Upper lobe of left lung (tissue), 4 donors: ENCODE measurements at regions not wholly inside any gene's neighbourhood (a gene's known extent, or its start where the extent isn't known, plus 50 kb on each side); places are given as distances from the start of the nearest gene placed in this dataset.

Experiments used
- EP300 ChIP-seq, 4 donors: sonication (generic); formaldehyde crosslinking; IDR thresholded peaks; one replicate each; pipeline ENCODE4 v1.5.1; 2017; ENCODE audit warnings: antibody characterized with exemption in 4 of 4, control low read depth in 2 of 4
- POLR2A ChIP-seq, 4 donors: fragments of 450-650 bp; IDR thresholded peaks; one replicate each; pipeline ENCODE4 v1.5.1; 2016 to 2017; ENCODE audit warnings: antibody characterized with exemption in 4 of 4, mild to moderate bottlenecking in 2 of 4
- POLR2AphosphoS5 ChIP-seq, 2 donors: sonication (generic); formaldehyde crosslinking; IDR thresholded peaks; one replicate each; pipeline ENCODE4 v1.5.1; 2017; ENCODE audit warnings: antibody characterized with exemption in 2 of 2
- TF ChIP-seq, protein P1 (sequence below), 6 experiments: fragments of 450-650 bp in 4 of 6; fragments of 200-600 bp in 2 of 6; sonication (generic) in 2 of 6; IDR thresholded peaks; one replicate each; pipeline ENCODE4 v1.5.1; 2016 to 2019; ENCODE audit warnings: antibody characterized with exemption in 6 of 6

- TF ChIP-seq, protein P1, sequence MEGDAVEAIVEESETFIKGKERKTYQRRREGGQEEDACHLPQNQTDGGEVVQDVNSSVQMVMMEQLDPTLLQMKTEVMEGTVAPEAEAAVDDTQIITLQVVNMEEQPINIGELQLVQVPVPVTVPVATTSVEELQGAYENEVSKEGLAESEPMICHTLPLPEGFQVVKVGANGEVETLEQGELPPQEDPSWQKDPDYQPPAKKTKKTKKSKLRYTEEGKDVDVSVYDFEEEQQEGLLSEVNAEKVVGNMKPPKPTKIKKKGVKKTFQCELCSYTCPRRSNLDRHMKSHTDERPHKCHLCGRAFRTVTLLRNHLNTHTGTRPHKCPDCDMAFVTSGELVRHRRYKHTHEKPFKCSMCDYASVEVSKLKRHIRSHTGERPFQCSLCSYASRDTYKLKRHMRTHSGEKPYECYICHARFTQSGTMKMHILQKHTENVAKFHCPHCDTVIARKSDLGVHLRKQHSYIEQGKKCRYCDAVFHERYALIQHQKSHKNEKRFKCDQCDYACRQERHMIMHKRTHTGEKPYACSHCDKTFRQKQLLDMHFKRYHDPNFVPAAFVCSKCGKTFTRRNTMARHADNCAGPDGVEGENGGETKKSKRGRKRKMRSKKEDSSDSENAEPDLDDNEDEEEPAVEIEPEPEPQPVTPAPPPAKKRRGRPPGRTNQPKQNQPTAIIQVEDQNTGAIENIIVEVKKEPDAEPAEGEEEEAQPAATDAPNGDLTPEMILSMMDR (IDR thresholded peaks at IDR 0.05), result no peak
- TF ChIP-seq EP300 (IDR thresholded peaks at IDR 0.05) (no peak), POLR2AphosphoS5 (IDR thresholded peaks at IDR 0.05) (no peak), POLR2A (IDR thresholded peaks at IDR 0.05) (no peak)
Observed at GRCh38 chr7:108863227-108863848, 293.7 kb downstream of the DNAJB9 start.
